HG02763 (cell line): ENCODE measurements at regions not wholly inside any gene's neighbourhood (a gene's known extent, or its start where the extent isn't known, plus 50 kb on each side); places are given as distances from the start of the nearest gene placed in this dataset.

Experiments used
- ATAC-seq: cut with Tn5 transposase; IDR thresholded peaks from one replicate; pipeline ENCODE4 v1.9.1; 2021; ENCODE audit warnings: mild to moderate bottlenecking, moderate library complexity; ENCODE audit not compliant: unreplicated experiment

DNA sequence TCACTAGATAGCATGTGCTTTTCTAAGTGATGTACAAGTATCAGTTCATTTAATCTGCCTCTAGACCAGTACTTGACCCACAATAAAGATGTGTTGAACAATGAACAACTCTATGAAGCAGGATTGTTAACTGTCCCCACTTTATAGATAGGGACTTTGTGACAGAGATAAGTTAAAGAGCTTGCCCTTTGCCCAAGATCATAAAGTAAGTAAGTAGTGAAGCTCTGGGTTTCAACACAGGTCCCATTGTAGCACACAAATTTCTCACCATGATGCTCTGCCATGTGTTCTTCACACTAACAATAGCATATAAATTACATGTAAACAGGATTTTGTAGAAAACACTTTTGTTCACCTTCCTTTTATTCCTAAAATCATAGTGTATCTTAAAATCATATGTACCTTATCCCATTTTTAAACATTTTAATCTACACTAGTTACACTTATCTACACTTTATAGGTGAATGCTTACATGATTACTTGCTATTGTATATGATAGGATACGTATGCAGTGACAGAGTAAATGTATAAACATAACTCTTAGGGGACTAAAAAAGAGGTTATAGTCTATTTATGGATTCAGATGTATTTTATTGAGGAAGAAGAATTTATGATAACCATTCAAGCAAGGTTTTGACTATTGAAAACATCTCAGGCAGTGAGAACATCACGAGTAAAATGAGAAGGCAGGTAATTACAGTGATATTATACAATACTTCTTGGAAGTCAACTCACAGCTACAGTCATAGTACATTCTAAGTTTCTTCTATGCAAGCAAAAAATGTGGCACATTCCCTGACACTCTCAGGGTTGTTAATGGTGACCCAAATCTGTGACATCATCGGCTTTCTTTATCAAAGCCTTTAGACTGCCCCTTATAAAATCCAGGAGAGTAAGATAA lies 2275.1 kb downstream of the PCDH7 start:
- ATAC-seq = no peak

DNA sequence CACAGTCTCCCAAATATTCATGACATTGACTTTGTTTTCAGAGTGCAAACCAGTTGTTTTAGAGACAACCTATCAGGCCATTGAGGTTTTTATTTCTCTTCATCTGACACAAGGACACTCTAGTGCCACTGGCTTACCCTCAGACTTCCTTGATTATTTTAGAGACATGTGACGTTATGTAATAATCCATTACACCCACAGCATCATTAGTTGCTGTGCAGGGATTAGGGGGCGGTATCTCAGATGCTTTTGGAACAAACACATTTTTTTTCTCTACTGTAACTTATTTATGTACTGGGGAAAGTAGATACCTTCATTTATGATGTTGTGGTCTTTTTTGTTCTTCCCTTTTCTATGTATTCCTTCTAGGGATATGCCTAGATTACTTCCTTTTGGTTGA lies 2293.1 kb downstream of the PCDH7 start:
- no peak for ATAC-seq

DNA sequence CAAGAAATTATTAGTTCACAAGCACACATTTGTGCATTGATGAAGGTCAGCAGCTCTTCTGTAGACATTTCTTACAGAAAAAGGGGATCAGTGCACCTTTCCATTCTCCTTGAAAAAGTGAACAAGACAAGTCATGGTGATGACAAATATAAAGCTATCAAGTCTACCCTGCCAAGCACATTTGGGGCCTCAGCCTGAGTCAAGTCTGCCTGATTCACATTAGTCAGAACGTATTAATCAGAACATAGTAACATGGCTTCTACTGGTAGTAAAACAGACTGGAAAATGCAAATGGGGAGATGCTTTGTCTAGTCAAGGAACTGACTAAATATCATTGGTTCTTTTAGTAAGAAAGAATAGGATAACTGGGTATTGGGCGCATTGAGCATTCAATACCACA lies 2305.1 kb downstream of the PCDH7 start:
- no peak for ATAC-seq

DNA sequence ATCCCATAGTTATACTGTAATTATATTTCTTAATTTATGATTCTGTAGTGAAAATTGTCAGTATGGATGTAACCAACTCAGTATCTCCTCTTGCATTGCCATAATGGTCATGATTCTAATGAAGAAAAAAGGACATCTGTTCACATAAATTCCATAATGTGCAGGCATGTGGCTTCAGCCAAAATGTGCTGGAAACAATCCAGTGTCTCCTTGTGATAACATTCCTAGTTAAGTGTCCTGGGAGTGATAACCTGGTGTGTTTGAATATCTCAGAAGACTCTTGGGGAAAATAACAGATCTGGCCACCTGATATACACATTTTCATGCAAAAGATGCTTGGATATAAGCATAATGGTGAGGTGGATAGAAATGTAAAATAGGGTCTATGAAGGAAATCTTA lies 2309.8 kb downstream of the PCDH7 start:
- no peak for ATAC-seq

DNA sequence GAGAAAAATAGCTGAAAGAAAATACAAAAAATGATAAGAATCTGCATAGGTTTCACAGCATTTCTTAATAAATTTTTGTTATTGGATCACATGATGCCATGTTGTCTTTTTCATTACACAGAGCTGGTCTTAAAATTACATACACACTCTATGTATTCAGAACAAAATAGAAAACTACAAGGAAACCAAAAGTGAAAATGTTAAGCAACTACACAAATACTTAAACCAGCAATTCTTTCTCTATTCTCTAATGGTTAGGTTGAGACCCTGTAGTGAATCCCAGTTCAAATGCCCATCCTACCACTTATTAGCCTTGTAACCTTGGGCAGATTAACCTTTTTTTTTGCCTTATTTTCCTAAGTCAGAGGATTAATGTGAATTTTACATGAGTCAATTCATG lies 2311.2 kb downstream of the PCDH7 start:
- no peak for ATAC-seq

DNA sequence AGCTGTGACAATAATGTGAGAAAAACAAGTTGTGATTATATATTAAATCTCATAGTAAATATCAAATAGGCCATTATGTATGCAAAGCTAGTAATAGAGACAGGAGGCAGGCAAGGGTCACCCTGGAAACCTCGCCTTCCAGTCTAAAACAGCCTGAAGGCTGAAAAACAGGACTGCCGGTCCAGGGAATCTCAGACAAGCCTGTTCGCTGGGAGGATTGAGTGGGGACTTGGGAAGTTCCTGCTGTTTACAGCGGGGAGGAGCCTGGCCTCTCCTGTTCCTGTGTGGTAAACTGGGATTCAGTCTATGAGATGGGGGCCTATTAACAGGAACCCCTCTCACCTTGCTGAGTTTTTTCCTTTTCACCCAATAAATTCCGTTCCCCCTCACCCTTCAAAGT lies 2317.3 kb downstream of the PCDH7 start:
- no peak for ATAC-seq

DNA sequence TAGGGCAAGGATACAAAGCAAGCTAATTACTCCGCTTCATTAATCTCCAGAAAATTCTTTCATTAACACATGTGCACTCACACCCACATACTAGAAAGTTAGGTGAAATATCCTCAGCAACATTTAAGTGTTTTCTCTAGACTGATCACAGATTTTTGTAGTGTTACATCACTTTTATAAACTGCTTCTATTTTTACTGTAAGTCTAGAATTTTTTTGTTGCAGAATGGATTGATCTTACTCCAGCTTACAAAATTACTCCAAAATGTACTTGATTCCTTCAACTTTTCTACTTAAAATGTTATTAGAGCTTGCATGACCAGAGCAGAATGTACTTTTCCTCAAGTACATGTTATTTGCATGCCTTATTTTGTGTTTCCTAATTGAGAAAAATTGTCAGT lies 2325.2 kb downstream of the PCDH7 start:
- no peak for ATAC-seq

DNA sequence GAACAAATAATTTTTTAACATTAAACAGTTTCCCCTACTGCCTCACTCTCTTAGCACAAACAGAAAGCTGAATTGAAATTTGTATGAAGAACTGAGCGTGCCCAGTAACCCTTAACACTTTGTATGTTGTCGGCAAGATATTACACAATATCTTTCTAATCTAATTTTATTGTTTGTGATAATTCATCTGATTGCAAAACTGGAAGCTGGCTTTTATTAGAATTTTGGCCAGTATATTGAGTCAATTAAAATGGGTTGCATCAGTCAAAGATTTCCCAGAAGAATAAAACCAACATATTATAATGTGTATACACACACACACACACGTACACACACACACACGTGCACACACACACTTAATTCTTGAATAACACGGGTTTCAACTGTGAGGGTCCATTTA lies 2332.1 kb downstream of the PCDH7 start:
- ATAC-seq = no peak

DNA sequence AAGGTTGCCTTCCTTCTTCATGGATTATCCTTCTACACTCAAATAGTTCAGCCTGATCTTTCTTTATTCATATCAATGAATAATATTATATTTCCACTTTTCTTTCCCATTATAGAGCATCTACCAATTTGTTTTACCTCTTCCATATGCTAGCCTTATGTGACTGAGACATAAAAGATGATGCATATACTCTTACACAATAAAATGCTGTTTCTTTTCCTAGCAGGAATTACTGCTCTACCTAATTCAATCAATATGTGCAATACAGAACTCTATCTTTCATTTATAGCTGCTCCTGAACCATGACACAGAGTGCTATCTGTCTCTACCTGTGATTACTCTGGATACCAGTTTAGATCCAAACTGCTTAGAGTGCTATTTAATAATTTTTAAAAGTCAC lies 2334.0 kb downstream of the PCDH7 start:
- ATAC-seq = no peak

DNA sequence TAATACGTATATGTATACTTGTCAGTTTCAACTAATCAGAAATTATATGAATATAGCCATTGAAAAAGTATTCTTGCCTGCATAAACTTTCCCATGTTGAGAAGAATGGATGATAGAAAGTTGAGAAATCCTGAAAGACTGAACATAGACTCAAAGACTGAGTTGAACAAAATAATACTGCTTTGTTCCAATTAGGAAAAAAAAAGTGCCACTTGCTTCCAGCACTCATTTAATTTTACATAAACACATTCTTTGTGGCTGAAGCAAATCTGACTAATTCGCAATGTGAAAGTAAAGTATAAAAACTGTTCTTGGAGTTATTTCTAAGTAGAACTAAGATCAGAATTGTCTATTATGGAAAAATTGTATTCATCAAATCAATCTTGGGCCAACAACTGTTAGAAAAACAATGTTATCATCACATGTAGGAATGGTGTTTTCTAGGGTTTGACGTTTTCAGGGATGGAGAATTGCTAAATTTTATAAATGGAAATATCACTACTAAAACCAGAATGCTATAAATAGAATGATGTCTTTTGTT lies 2334.6 kb downstream of the PCDH7 start:
- ATAC-seq = no peak

DNA sequence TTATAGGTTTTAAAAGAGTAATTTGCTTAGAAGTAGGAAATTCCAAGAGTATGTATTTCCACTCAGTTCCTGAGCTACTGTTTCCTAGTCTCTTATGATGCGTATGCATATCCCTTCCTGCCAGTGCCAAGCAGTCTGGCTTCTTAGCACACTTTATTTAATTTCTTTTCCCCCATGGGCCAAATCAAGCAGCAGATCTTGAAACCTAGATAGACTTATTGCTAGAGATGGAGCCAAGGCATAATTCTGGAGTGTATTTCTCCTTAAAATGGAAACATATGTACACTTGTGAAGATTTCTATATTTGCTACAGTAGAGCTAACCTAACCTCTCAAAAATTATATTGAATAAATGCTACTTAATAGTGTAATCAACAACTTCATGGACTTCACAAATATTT lies 2337.6 kb downstream of the PCDH7 start:
- ATAC-seq = no peak

DNA sequence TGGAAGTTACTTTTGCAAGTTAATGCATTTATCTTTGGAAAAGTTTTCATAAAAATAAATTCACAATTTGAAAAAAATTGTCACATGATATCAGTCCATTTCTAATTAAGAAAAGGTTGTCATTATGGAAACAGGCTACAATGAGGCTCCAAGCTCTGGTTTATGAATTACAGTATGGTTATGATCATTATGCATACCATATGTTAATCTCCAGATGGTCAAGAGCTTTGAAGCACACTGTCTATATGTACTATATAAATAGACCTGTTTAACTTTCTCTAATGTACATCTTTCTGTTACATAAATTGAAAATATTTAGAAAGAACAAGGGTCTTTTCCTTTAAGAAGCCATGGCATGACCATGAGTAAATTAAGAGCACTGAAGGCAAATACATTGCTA lies 2338.8 kb downstream of the PCDH7 start:
- ATAC-seq = no peak

DNA sequence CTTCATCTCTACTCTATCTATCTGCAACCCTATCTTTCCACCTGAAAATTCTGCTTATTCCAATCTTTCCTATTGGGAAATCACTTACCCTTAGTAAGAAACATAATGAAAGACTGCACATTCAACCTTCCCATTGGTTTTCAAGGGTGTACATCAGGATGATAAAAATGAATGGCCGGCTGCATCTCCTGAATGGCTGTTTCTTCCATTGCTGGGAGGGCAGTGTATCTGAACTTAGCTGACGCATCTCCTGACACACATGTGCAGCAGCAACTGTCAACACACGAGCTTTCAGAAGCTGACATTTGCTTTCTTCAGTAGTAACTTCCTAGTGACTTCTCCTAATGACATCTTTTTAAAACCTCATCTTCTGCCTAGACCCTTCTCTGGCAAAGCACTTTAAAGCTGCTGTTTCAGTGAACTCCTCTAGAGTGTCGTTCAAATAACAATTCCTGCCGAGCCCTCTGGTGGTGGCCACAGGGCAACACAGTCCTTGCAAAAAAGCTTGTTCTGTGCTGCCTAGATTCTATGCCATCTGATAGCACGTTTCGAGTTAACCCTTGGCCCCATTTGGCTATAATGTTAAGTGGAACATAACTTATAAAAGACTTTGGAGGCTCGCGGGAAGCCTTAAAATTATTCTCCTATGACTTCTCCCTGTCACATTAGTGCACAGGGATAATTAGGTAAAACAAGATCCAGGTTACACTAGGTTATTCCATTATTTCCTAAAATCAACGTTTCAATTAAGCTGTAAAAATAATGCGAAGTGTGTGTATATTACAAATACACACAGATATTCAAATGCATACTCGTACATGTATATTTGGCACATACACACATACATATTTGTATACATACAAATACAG lies 2340.7 kb downstream of the PCDH7 start:
- no peak for ATAC-seq

DNA sequence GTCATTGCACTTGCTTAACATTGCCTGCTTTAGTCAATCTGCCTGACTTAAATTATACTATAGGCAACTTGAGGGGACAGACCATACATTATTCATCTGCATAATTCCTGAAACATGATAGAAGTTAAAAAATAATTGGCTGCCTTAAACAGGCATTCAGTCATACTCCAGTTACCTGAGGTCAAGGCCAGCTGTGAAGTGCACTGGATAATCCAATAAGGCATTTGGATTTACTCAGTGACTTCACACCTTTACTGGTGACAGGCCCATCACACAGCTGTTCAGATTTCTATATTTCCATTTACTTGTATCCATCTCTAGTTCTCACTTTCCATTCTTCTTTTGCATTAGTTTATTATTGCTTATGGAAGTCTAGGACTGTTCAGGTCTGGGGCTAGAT lies 2341.6 kb downstream of the PCDH7 start:
- ATAC-seq = no peak

DNA sequence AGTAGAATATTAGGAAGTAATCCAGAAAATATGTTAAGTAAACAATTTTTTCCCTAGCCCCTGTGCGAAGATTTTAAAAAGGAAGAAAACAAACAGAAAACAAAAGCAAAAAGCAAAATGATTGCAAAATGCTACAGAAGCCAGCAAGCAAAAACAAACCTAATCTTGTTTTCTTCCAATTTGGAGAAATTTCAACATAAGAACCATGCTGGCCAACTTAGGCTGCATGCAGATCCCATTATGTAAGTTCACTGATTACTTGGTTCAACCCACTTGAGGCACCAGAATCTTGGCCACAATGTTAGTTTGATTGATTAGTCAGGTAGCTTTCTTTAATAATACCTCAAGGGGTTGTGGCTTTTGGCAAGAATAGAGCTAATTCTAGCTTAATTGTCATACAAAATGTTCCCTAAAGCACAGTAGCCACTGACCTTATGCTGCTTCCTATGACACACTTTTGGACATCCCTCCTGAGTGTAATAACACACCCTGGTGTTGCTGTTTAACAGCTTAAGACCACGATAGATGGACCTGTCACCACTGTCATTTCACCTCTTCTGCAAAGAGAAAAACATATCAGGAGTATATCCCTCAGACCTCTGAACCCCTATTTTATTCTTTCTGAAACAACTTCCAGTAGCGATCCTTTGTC lies 2342.1 kb downstream of the PCDH7 start:
- ATAC-seq = no peak

DNA sequence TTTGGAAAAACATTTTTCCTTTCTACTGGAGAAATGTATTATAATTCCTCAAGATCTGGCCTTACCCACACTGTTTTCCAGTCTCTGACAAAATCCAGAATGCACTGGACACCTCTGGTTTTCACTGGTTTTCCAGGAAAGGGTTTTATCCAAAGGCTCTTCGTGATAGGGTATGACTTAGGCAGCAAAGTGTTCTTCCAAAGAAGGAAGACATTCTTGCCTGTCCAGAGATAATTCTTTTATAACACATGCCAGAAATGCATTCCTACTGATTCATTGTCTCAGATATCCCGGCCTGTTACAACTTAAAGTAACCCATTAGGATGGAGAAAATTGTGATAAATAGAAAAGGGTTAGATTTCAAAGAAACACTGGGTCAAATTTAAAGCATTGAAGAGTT lies 2343.1 kb downstream of the PCDH7 start:
- ATAC-seq = no peak

DNA sequence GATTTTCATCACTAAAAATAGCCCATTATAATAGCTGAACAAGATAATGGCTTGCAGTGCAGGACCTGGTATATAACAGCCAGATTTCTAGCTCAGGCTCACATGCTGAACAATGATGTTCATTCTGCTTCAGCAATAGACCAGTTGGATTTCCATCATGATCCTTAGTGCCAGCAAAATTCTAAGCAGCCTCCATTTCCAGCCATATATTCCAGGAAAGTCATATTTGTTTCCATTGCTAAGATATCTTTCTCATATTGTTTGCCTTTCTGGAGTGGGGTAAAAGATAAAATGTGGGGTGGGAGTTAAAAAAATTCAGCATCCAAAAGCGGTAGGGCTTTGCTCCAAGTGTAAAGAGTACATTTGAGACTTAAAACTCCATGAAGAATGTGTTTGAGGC lies 2344.1 kb downstream of the PCDH7 start:
- ATAC-seq = no peak

DNA sequence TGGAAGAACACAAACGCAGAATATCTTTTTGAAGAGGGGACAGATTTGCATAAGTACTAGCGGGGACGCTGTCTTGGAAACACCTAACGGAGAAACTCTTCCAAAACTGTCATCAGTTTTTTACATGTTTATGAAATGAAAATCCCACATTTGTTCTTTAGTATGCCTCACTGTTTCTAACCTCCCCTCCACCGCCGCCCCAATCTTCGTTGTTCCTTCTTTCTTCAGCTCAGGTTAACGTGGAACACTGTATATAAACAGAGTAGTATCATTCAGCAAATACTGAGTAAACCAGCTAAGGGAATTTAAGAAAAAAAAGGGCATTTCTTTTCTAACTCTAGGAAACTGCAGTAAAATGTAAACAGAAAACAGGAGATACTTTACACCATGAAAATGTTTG lies 2345.6 kb downstream of the PCDH7 start:
- no peak for ATAC-seq

DNA sequence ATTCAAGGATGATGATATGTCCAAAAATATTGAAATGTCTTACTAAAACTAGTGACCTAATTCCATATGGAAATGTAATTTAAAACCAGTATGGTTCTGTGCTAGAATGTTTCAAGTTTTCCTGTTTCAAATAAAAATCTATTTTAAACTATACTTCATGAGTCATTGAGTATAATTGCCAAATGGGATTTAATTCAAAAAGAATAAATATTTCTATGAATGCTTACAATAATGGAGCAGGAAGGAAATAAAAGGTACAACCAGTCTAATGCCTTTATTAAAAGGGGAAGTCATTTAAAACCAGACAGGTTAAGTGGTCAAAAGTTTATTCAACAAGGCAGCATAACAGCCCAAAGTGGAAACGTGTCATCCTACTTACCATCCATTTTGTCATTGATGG lies 2347.1 kb downstream of the PCDH7 start:
- ATAC-seq = no peak

DNA sequence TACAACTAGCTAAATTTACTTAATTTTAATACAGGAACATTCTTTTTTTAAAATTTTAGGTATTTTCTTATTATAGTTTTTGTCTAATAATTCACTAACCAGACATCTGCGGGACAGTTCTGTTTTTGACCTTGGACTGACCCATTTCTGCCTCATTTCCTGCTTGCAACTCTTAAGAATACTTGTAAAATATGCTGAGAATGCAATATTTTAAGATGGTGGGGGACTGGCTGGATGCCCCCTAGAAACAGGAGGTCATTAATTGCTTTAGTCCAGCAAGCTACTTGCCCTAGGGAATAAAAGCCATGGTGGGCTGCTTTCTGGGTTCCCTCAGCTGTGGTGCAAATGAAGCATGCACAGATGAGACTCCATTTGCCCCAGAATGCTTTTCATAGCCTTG lies 2348.4 kb downstream of the PCDH7 start:
- no peak for ATAC-seq

DNA sequence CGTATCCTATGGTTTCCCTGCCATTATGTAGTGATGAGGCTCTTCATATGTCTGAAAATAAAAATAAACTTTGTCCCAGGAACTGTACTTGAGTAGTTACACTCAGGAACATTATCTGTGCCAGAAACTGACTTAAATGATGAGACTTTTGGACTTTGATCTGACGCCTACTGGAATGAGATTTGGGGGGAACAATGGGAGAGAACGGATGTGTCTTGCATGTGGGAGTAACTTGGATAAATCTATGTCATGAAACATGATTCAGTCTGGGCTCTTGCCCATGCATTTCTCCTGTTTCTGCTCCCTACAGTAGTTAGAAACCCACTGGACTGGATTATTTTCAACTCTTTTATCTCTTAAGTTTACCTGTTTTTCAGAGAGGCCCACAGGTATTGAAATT lies 2351.4 kb downstream of the PCDH7 start:
- no peak for ATAC-seq
